T-helper 2 cell (primary cell): ENCODE measurements at regions not wholly inside any gene's neighbourhood (a gene's known extent, or its start where the extent isn't known, plus 50 kb on each side); places are given as distances from the start of the nearest gene placed in this dataset.
"Not testable (repeated sequence)": the region's sequence is repeated elsewhere in the genome, so short reads cannot be mapped to it uniquely, and the experiment has no call there.

ENCODE experiments used
- DNase-seq, 5 experiments: peaks; one replicate each; pipeline versions ENCODE4 v3.0.0 to v3.0.0-alpha.2; 2012 to 2022

GRCh38 chr2:204364860-204365535, 180.3 kb upstream of the PARD3B start:
- DNase-seq: no peak

DNA sequence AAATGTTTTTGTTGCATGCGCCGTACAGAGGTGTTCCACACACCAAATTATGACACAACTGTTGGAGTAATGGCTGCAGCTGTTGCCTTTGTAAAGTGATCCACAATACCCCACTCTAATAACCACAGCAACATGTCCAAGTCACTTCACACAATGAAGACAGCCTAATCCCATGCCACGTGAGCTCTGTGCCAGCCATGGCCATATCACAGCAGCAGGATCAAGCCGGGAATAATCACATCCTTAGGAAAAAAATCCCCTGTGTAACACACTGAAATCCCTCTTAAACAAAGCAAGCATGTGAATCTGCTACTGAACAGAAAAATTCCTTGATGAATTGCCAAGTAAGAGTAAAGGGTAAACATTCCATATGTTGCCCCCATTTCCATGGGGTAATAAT, 179.5 kb upstream of the PARD3B start:
- no peak for DNase-seq

- DNase-seq: no peak
These were observed 177.8 kb upstream of the PARD3B start for GRCh38 chr2:204367466-204367865.

DNA sequence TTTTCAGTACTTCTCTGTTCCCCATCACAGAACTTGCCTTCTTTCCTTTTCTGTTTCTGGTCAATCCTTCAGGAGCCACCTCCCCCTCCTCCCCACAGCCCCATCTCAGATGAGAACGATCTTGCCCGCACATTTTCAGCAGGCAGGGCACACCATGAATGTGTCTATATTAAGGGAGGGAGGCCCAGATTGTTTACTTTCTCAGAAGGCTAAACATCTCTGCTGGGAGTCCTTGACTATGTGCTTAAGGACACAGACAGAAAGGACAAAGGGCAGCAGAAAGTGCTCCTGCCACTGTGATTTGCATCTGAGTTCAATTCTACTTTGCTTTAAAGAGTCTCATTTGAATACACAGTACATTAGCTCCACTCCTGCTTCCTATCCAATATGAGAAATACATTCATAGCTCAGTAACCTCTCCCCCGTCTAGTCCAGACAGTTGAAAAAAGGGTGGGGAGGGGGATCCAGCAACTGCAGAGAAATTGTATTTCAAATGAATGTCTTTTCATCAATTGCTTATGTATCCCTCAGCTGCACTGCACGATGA, 175.0 kb upstream of the PARD3B start:
- no peak for DNase-seq

GRCh38 chr2:204373942-204374341, 171.3 kb upstream of the PARD3B start:
- no peak for DNase-seq

DNA sequence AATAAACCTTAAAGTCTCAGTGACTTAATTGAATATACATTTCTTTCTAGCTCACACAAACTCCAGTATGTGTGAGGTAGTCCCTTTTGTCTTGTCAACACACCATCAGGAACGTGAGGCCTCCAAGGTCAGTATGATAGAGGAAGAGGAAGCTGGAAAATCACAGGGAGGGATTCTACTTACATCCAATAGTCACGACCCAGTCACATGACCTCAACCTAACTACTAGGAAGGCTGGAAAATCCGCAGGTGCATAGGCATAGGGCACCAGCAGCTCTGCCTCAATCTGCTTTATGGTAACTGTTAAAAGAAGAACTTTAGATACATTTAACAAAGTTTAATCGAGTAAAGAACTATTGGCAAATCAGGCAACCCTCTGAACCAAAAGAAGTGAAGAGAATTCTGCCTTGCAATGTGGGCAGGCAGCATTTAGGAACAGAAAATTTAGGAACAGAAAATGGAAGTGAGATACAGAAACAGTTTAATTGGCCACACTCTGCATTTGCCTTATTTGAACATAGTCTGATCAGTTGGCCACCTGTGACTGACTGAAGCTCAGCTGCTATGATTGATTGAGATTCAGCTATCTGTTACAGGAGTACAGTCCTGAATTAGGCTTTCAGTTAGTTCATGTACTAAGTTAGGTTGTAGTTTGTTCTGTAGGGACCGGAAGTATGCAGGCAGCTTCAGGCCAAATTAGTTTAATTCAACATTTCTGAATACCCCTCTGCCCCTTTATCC, 165.0 kb upstream of the PARD3B start:
- DNase-seq: no peak

- DNase-seq: no peak
These were observed 158.6 kb upstream of the PARD3B start for GRCh38 chr2:204386668-204387067.

GRCh38 chr2:204389120-204389519, 156.2 kb upstream of the PARD3B start:
- no peak for DNase-seq

DNA sequence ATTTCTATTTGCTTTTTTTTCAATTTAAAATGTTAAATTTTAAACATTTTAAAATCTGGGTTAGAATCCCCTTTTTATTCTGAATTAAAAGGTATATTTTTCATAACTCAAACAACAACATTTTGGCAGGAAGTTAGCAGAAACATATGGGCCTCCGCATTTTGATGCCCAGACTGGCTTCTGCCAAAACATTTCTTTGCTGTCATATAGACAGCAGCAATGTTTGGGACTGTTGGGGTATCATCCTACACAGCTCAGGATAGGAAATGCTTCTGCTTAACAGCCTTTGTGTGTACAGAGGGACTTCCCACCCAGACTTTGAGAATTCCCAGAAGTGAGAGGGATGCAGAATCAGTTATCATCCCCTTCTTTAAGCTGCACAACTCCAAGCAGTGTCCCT, 155.4 kb upstream of the PARD3B start:
- no peak for DNase-seq

- no peak for DNase-seq
These were observed 149.7 kb upstream of the PARD3B start for GRCh38 chr2:204395539-204395938.

GRCh38 chr2:204401114-204401513, 144.2 kb upstream of the PARD3B start:
- DNase-seq: no peak

DNA sequence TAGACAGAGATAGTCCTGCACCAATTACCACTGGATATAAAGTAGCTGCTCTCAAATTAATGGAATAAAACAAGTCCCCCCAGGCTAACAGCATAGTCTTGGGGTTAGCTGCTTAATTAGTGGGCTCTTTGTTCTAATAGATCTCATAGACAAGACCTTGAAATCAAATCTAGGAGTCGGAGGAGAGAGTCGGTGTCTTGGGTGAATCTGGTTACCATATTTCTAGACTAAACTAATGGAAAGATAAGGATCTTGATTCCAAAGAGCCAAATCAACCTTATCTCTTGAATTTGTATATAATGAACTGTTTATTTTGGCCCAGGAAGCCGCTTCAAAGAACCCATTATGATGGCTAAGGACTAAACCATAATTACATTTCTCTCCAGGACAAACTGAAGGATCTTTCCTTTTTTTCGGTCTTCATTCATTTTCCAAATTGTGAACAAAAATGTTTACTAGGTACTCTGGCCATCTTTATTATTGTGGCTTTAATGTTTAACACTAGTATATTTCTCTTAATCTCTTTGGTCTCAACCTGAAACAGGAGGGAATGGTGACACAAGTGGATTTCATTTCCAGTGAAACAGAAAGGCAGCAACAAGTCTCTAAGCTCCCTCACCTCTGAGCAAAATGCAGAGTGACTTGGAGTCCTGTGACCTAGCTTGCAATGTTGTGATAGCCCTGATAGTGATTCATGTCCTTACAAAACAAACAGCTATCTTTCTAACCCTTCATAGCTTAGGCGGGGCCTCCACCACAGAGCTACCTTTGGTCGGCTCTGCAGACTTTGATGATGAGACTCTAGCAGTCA, 137.9 kb upstream of the PARD3B start:
- peak in 1 of 5 experiments; percentile 25 for DNase-seq

- DNase-seq: not testable (repeated sequence)
These were observed 132.5 kb upstream of the PARD3B start for GRCh38 chr2:204412782-204413181.

DNA sequence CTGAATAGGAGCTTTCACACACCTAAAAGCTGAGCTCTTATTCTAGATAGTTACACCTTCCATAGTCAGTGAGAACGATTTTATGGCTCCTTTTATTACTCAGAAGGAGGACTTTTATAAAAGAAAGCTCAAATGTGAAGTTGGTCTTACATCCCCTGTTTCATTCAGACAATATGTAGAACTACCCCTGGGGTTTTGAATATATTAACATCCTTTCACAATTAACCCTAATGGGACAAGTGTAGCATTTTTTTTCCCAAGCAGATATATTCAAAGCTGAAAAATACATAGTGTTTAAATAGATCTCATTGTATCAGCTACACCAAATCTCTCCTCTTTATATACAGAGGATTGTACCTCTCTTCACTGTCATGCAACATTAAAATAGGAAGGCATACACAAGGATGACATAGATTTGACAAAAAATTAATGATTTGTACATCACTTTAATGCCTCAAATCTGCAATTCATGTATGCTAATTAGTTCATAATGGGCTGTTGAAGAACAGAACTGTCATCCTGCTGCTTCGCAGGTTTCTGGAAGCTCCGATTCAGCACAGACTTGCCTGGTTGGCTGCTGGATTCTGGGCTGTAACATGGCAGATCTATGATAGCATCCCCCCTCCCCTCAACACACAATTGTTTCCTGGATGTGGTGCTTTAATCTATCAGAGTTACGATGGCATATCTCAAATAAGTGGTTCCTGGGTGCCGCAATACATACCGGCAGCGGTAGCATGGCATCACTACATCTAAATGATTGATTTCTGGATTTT, 129.7 kb upstream of the PARD3B start:
- no peak for DNase-seq

DNA sequence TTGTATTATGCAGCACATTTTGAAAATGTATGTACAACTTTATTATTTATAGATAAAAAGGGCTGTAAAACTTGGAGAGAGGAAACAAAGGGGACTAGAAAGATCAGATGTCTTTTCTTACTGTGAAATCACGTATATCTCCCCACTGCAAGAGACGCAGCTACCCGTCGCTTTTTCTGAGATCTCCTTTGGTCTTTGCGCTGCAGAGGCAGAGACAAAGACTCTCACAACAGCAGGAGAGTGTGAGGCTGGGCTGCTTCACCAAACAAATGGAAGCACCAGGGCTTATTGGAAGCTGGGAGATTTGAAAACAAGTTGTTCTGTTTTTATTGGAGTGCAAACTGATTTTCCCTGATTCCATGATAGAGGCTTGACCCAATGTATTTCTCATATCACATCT, 129.0 kb upstream of the PARD3B start:
- no peak for DNase-seq

DNA sequence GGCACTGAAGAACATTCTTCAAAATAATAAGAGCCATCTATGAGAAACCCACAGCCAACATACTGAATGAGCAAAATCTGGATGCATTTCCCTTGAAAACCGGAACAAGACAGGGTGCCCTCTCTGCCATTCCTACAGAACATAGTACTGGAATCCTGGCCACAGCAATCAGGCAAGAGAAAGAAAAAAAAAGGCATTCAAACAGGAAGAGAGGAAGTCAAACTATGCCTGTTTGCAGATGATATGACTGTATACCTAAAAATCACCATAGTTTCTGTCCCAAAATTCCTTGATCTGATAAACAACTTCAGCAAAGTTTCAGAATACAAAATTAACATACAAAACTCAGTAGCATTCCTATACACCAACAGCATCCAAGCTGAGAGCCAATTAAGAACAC, 119.5 kb upstream of the PARD3B start:
- DNase-seq: no peak

DNA sequence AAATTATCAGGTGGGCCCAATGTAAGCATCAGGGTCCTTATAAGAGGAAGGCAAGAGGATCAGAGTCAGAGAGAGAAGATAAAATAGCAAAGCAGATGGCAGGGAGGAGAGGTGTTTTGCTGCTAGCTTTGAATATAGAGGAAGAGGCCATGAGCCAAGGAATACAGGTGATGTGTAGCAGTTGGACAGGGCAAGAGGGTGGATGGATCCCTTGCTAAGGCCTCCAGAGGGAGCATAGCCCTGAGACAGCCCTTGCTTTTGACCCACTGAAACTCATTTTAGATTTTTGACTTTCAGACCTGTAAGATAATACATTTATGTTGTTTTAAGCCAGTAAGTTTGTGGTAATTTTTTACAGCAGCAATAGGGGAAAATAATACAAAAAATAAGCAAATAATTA, 116.6 kb upstream of the PARD3B start:
- no peak for DNase-seq

- DNase-seq: no peak
These were observed 113.7 kb upstream of the PARD3B start for GRCh38 chr2:204431529-204431928.

DNA sequence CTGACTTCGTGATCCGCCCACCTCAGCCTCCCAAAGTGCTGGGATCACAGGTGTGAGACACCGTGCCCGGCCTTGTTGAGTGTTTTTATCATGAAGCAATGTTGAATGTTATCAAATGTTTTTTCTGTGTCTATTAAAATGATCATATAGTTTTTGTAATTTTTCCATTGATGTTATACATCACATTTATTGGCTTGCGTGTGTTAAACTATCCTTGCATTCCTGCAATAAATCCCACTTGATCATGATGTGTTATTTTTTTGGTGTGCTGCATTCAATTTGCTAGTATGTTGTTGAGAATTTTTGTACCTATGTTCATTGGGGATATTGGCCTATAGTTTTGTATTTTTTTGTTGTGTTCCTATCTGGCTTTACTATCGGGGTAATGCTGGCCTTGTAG, 113.1 kb upstream of the PARD3B start:
- no peak for DNase-seq

- DNase-seq: no peak
These were observed 110.4 kb upstream of the PARD3B start for GRCh38 chr2:204434660-204435462.

DNA sequence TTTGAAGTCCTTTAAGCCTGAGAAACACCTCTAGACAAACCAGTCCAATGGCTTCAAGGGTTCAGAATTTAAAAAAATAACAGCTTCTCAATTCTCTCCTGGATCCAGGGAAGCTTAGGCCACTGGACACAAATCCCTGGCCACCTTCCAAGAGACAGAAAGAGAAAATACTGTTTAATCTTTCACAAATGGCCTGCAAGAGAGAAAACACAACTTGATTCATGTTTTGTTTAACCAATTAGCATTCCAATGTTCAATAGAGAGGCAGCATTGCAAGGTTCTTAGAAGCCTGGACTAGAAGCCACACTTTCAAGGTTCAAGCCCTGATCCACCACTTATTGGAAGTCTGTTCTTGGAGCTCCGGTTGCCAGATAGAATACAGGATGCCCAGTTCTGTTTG, 109.0 kb upstream of the PARD3B start:
- no peak for DNase-seq

DNA sequence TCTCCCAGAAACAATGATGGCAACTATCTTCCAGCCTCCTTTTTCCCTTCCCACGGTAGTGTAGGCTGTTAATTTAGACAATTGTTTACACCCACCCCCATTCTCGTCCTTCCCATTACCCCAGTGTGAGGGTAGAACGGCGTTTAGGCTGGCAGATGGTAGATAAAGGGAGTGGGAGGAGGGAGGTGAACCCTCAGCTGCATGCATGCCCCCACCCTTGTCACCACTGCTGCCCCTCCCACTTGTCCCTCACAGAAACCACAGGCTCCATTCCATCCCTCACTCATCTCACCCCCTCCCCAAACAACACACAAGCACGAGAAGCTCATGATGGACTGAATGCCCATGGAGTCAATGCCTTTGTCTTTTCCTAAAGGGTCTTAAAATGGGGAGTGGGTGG, 107.9 kb upstream of the PARD3B start:
- DNase-seq: no peak
